Peyer's patch (tissue), 4 donors: ENCODE measurements at regions not wholly inside any gene's neighbourhood (a gene's known extent, or its start where the extent isn't known, plus 50 kb on each side); places are given as distances from the start of the nearest gene placed in this dataset.

Experiments
- CTCF ChIP-seq, 6 experiments: fragments of 450-650 bp in 4 of 6; fragments of 200-600 bp in 2 of 6; sonication (generic) in 1 of 6; IDR thresholded peaks; one replicate each; pipeline ENCODE4 v1.5.1; 2017 to 2019; ENCODE audit warnings: antibody characterized with exemption in 6 of 6, mild to moderate bottlenecking in 3 of 6, moderate library complexity in 1 of 6
- POLR2A ChIP-seq, 2 donors: fragments of 450-650 bp; IDR thresholded peaks; one replicate each; pipeline ENCODE4 v1.5.1; 2017; ENCODE audit warnings: antibody characterized with exemption in 2 of 2, mild to moderate bottlenecking in 2 of 2, moderate library complexity in 2 of 2

GRCh38 chr11:37857726-37858125 lies 1259.7 kb upstream of the RAG2 start:
- TF ChIP-seq CTCF (IDR thresholded peaks at IDR 0.05) (no peak), POLR2A (IDR thresholded peaks at IDR 0.05) (no peak)
